ENCODE measurements at regions not wholly inside any gene's neighbourhood (a gene's known extent, or its start where the extent isn't known, plus 50 kb on each side); places are given as distances from the start of the nearest gene placed in this dataset.

DNA sequence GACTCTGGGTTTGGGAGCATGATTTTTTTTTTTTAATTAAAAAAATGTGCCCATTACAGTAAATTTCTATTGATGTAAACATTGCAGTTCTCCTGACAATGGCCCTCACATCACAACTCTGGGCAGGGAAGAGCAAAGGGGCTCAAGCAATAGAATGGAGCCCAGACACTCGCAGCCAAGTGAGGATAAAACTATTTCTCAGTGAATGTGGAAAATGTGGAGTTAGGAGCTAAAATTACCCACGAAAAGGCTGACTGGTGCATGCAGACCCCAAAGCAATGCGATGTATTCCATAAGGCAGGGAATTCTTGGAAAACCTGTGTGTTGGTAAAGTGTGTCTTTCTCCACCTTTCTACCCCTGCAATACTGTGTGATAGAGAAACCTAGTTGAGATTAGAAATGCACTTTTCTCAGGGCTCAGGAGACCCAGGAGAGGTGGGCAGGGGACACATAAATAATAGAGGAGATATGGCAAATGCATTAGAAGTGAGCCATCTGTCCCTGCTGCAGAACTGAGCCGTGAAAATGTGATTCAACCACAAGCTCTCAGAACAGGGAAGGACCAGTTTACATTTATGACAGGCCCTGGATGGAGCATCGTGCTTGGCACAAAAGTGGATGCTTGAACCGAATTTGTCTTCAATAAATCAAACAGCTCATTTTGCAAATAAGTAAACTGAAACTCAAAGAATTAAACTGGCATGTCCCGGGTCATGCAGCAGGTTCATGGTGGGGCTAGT lies 100.1 kb downstream of the MYCN start:
- ChIA-PET POLR2A (no interaction called here), CTCF (no interaction called here)
- TF ChIP-seq SP1 (IDR thresholded peaks at IDR 0.05) (no peak), ZNF384 (IDR thresholded peaks at IDR 0.05) (no peak), BHLHE40 (IDR thresholded peaks at IDR 0.05; ENCODE audit: borderline replicate concordance) (no peak), PKNOX1 (IDR thresholded peaks at IDR 0.05) (no peak), TARDBP (IDR thresholded peaks at IDR 0.05) (no peak), FOXA1 (IDR thresholded peaks at IDR 0.05) (no peak), L3MBTL2 (conservative IDR thresholded peaks at IDR 0.05) (no peak), ELF4 (IDR thresholded peaks at IDR 0.05) (no peak)
- no peak for DNase-seq (ENCODE audit: extremely low spot score)

- ChIA-PET POLR2A (no interaction called here), CTCF (no interaction called here)
- DNase-seq (ENCODE audit: extremely low spot score), result no peak
- no peak for TF ChIP-seq SP1 (IDR thresholded peaks at IDR 0.05)
- no peak for TF ChIP-seq PKNOX1 (IDR thresholded peaks at IDR 0.05)
- no peak for TF ChIP-seq CTBP1 (IDR thresholded peaks at IDR 0.05; ENCODE audit: borderline replicate concordance)
- no peak for TF ChIP-seq FOXM1 (IDR thresholded peaks at IDR 0.05; ENCODE audit: borderline replicate concordance)
- no peak for TF ChIP-seq ARNT (IDR thresholded peaks at IDR 0.05)
- no peak for TF ChIP-seq LEF1 (IDR thresholded peaks at IDR 0.05; ENCODE audit: borderline replicate concordance)
- TF ChIP-seq BHLHE40 (IDR thresholded peaks at IDR 0.05; ENCODE audit: borderline replicate concordance), result no peak
- no peak for TF ChIP-seq ZNF384 (IDR thresholded peaks at IDR 0.05)
Observed at GRCh38 chr2:16039823-16040222, 99.5 kb downstream of the MYCN start.

- DNase-seq (ENCODE audit: extremely low spot score), result no peak
- TF ChIP-seq LEF1 (IDR thresholded peaks at IDR 0.05; ENCODE audit: borderline replicate concordance), result no peak
- no peak for TF ChIP-seq FOXM1 (IDR thresholded peaks at IDR 0.05; ENCODE audit: borderline replicate concordance)
- TF ChIP-seq BHLHE40 (IDR thresholded peaks at IDR 0.05; ENCODE audit: borderline replicate concordance), result no peak
- TF ChIP-seq SUZ12 (IDR thresholded peaks at IDR 0.05), result no peak
- TF ChIP-seq HDGF (IDR thresholded peaks at IDR 0.05; ENCODE audit: borderline replicate concordance), result no peak
- no peak for TF ChIP-seq SP1 (IDR thresholded peaks at IDR 0.05)
- TF ChIP-seq TARDBP (IDR thresholded peaks at IDR 0.05), result no peak
- TF ChIP-seq ZNF384 (IDR thresholded peaks at IDR 0.05), result no peak
- ChIA-PET POLR2A (no interaction called here), CTCF (no interaction called here)
Observed at GRCh38 chr2:16039055-16039454, 98.7 kb downstream of the MYCN start.

GRCh38 chr2:16038621-16039020 lies 98.3 kb downstream of the MYCN start:
- DNase-seq (ENCODE audit: extremely low spot score), result no peak
- ChIA-PET CTCF (no interaction called here), POLR2A (no interaction called here)
- no peak for TF ChIP-seq SUZ12 (IDR thresholded peaks at IDR 0.05)
- no peak for TF ChIP-seq SP1 (IDR thresholded peaks at IDR 0.05)
- TF ChIP-seq HDGF (IDR thresholded peaks at IDR 0.05; ENCODE audit: borderline replicate concordance), result no peak
- TF ChIP-seq ARNT (IDR thresholded peaks at IDR 0.05), result no peak
- no peak for TF ChIP-seq FOXK2 (IDR thresholded peaks at IDR 0.05)
- no peak for TF ChIP-seq ZNF384 (IDR thresholded peaks at IDR 0.05)

- no peak for DNase-seq (ENCODE audit: extremely low spot score)
- ChIA-PET CTCF (no interaction called here), POLR2A (no interaction called here)
- TF ChIP-seq ARNT (IDR thresholded peaks at IDR 0.05) (no peak), FOXM1 (IDR thresholded peaks at IDR 0.05; ENCODE audit: borderline replicate concordance) (no peak), L3MBTL2 (conservative IDR thresholded peaks at IDR 0.05) (no peak), SP1 (IDR thresholded peaks at IDR 0.05) (no peak), FOXK2 (IDR thresholded peaks at IDR 0.05) (no peak)
Observed at GRCh38 chr2:16037808-16038457, 97.6 kb downstream of the MYCN start.

DNA sequence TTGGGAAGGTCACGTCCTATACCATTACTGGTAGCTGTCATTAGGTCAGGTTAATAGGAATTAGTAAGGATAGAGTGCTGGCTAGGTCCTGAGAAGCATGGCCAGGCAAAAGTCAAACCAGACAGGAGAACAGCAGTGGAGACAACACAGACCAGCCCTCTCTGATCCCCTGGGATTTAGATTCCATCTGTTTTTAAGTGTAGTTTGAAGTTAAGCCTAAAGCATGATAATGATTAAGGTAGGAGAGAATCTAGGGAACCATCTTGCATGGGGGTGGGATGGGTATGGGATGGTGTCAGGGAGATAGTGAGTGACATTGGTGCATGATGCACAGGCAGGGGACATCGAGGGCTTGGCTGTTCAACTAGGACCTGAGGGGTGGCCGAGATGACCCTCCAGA lies 96.6 kb downstream of the MYCN start:
- POLR2A ChIA-PET, result no interaction called here
- CTCF ChIA-PET, result no interaction called here
- no peak for TF ChIP-seq L3MBTL2 (conservative IDR thresholded peaks at IDR 0.05)
- TF ChIP-seq FOXM1 (IDR thresholded peaks at IDR 0.05; ENCODE audit: borderline replicate concordance), result no peak
- TF ChIP-seq SP1 (IDR thresholded peaks at IDR 0.05), result no peak
- TF ChIP-seq ELF4 (IDR thresholded peaks at IDR 0.05), result no peak
- TF ChIP-seq FOXK2 (IDR thresholded peaks at IDR 0.05), result no peak
- TF ChIP-seq BHLHE40 (IDR thresholded peaks at IDR 0.05; ENCODE audit: borderline replicate concordance), result no peak
- no peak for TF ChIP-seq SUZ12 (IDR thresholded peaks at IDR 0.05)
- no peak for TF ChIP-seq TARDBP (IDR thresholded peaks at IDR 0.05)

DNA sequence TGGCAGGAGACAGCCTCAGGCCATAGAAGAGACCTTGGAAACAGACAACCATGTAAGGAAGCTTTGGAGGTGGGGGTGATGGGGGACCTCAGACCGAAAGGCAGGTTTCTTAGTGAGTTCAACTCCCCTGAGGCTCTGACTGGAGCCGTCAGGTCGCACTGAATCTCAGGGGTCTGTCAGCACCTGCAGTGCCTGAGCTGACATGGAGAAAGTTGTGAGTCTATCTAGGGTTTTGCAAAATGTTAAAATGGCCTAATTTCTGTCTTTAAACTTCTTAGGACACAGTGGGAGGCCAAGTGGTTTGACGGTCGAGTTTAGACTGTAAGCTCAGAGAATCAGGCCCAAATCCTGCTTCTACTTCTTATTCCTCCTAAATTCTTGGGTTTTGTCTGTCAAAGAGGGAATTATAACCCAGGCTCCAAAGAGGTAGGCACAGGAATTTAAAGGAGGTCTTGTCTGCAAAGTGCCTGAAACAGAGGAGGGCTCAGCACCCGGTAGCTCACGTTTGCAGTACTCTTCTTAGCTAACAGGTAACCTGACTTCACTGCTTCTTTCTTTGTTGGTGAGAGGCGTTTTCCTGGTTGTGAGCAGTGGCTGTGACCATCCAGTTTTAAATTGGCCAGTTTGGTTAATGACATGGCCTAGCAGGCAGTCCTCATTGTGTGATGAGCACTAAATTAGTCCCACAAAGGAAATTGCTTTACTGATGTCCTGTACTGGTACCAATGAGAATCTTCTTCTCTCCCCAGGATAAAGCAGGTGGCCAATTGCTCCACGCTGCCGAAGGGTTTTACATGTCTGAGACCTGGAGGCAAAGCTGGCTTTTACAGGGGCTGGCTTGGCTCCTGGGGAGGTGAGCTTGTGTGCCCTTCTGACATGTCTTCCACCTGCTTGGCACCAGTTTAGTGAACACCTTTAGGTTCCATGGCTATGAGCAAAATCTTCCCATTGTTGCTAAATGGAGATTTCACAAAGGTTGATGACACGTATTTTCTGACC lies 95.7 kb downstream of the MYCN start:
- CTCF ChIA-PET, result no interaction called here
- TF ChIP-seq LEF1 (IDR thresholded peaks at IDR 0.05; ENCODE audit: borderline replicate concordance) (no peak), FOXM1 (IDR thresholded peaks at IDR 0.05; ENCODE audit: borderline replicate concordance) (no peak), CTBP1 (IDR thresholded peaks at IDR 0.05; ENCODE audit: borderline replicate concordance) (no peak), ELF4 (IDR thresholded peaks at IDR 0.05) (no peak)
- POLR2A ChIA-PET, result no interaction called here
- no peak for DNase-seq (ENCODE audit: extremely low spot score)

More for the DNA sequence above, 96.6 kb downstream of the MYCN start:
- no peak for DNase-seq (ENCODE audit: extremely low spot score)
